Embryonic facial prominence (tissue), 1 donor: ENCODE measurements at regions not wholly inside any gene's neighbourhood (a gene's known extent, or its start where the extent isn't known, plus 50 kb on each side); places are given as distances from the start of the nearest gene placed in this dataset.

ENCODE experiments used
- DNase-seq: peaks from one replicate; pipeline ENCODE4 v3.0.0-alpha.2; 2016; ENCODE audit errors: extremely low spot score

- DNase-seq: no peak
These were observed 81.6 kb upstream of the ADRA2C start for GRCh38 chr4:3684546-3684945.

GRCh38 chr4:3683744-3684421 lies 82.3 kb upstream of the ADRA2C start:
- no peak for DNase-seq

GRCh38 chr4:3683077-3683743 lies 83.0 kb upstream of the ADRA2C start:
- DNase-seq: no peak

- no peak for DNase-seq
These were observed 83.7 kb upstream of the ADRA2C start for GRCh38 chr4:3682236-3683076.

GRCh38 chr4:3681191-3681590 lies 85.0 kb upstream of the ADRA2C start:
- DNase-seq: no peak

GRCh38 chr4:3680656-3681055 lies 85.5 kb upstream of the ADRA2C start:
- DNase-seq: no peak

GRCh38 chr4:3679851-3680311 lies 86.3 kb upstream of the ADRA2C start:
- DNase-seq: no peak

GRCh38 chr4:3679071-3679825 lies 86.9 kb upstream of the ADRA2C start:
- no peak for DNase-seq

GRCh38 chr4:3677748-3678070 lies 88.5 kb upstream of the ADRA2C start:
- DNase-seq: no peak

GRCh38 chr4:3676907-3677747 lies 89.1 kb upstream of the ADRA2C start:
- DNase-seq: no peak

GRCh38 chr4:3676196-3676595 lies 90.0 kb upstream of the ADRA2C start:
- DNase-seq: no peak

GRCh38 chr4:3675251-3676115 lies 90.7 kb upstream of the ADRA2C start:
- DNase-seq: no peak

GRCh38 chr4:3674479-3674851 lies 91.7 kb upstream of the ADRA2C start:
- no peak for DNase-seq

GRCh38 chr4:3673716-3674478 lies 92.3 kb upstream of the ADRA2C start:
- DNase-seq: no peak

GRCh38 chr4:3673176-3673575 lies 93.0 kb upstream of the ADRA2C start:
- DNase-seq: no peak

GRCh38 chr4:3672465-3672831 lies 93.7 kb upstream of the ADRA2C start:
- no peak for DNase-seq

GRCh38 chr4:3671571-3672464 lies 94.4 kb upstream of the ADRA2C start:
- DNase-seq: no peak
